ENCODE measurements at regions not wholly inside any gene's neighbourhood (a gene's known extent, or its start where the extent isn't known, plus 50 kb on each side); places are given as distances from the start of the nearest gene placed in this dataset.

GRCh38 chr9:21565155-21565554 lies 83.0 kb upstream of the IFNE start:
- DNase-seq: no peak

GRCh38 chr9:21567926-21568325 lies 85.8 kb upstream of the IFNE start:
- DNase-seq: no peak

- no peak for DNase-seq
Observed at GRCh38 chr9:21568484-21568883, 86.4 kb upstream of the IFNE start.

GRCh38 chr9:21569721-21570120 lies 87.6 kb upstream of the IFNE start:
- no peak for DNase-seq

GRCh38 chr9:21570643-21571275 lies 88.6 kb upstream of the IFNE start:
- no peak for DNase-seq

- no peak for DNase-seq
Observed at GRCh38 chr9:21574261-21574660, 92.1 kb upstream of the IFNE start.

GRCh38 chr9:21576331-21577189 lies 94.4 kb upstream of the IFNE start:
- DNase-seq: peak; percentile 99

- DNase-seq: peak; percentile 21
Observed at GRCh38 chr9:21579247-21579671, 97.1 kb upstream of the IFNE start.

- DNase-seq: no peak
Observed at GRCh38 chr9:21579743-21580142, 97.6 kb upstream of the IFNE start.

- DNase-seq: no peak
Observed at GRCh38 chr9:21580636-21581378, 98.7 kb upstream of the IFNE start.

- no peak for DNase-seq
Observed at GRCh38 chr9:21583628-21584377, 101.7 kb upstream of the IFNE start.

- no peak for DNase-seq
Observed at GRCh38 chr9:21584890-21585289, 102.8 kb upstream of the IFNE start.

- DNase-seq: no peak
Observed at GRCh38 chr9:21585756-21586752, 103.9 kb upstream of the IFNE start.

- DNase-seq: no peak
Observed at GRCh38 chr9:21589344-21590056, 107.4 kb upstream of the IFNE start.

GRCh38 chr9:21590058-21590996 lies 108.2 kb upstream of the IFNE start:
- peak; percentile 19 for DNase-seq

- peak; percentile 94 for DNase-seq
Observed at GRCh38 chr9:21591221-21592062, 109.3 kb upstream of the IFNE start.

GRCh38 chr9:21592063-21592338 lies 109.9 kb upstream of the IFNE start:
- DNase-seq: no peak

GRCh38 chr9:21597284-21597683 lies 115.2 kb upstream of the IFNE start:
- no peak for DNase-seq

GRCh38 chr9:21598749-21599148 lies 116.6 kb upstream of the IFNE start:
- no peak for DNase-seq
